H1 (cell line): ENCODE measurements at regions not wholly inside any gene's neighbourhood (a gene's known extent, or its start where the extent isn't known, plus 50 kb on each side); places are given as distances from the start of the nearest gene placed in this dataset.

Experiments
- CTCF ChIA-PET: fragments of 300-600 bp; sonication (Branson Sonifier 250); formaldehyde crosslinking; loops from one replicate; lab custom pipeline; 2021; ENCODE audit not compliant: partially characterized antibody; lab: Charles Lee
- POLR2A ChIA-PET: fragments of 300-600 bp; sonication (Branson Sonifier 250); formaldehyde crosslinking; loops from one replicate; lab custom pipeline; 2021; ENCODE audit warnings: inconsistent platforms; ENCODE audit not compliant: partially characterized antibody; lab: Charles Lee
- DNase-seq, 2 experiments: peaks; one replicate each; pipeline versions ENCODE4 v3.0.0 to v3.0.0-alpha.2; 2010 to 2022; ENCODE audit warnings: low spot score in 2 of 2, low read depth in 1 of 2, mixed read lengths in 1 of 2
- FAIRE-seq: peaks from 2 replicates; lab custom pipeline; 2011; peaks lifted over from hg19 to GRCh38; lab: Jason Lieb, UNC
- H2AFZ ChIP-seq: 2 replicates; pipeline ENCODE4 v1.8.1; 2012; ENCODE audit warnings: low read length, inconsistent platforms
- H2AK5ac ChIP-seq: 2 replicates; pipeline ENCODE4 v1.6.1; 2013; ENCODE audit warnings: low read depth, low read length
- H2BK120ac ChIP-seq: replicated peaks from 2 replicates; pipeline ENCODE3; 2013; ENCODE audit warnings: low read depth, low read length, inconsistent platforms
- H2BK12ac ChIP-seq: 2 replicates; pipeline ENCODE4 v1.6.1; 2013; ENCODE audit warnings: low read depth, low read length
- H2BK15ac ChIP-seq: 2 replicates; pipeline ENCODE4 v1.6.1; 2013; ENCODE audit warnings: low read length
- H2BK20ac ChIP-seq: 2 replicates; pipeline ENCODE4 v1.6.1; 2013; ENCODE audit warnings: low read length
- H2BK5ac ChIP-seq: 2 replicates; pipeline ENCODE4 v1.6.1; 2013; ENCODE audit warnings: low read depth, low read length
- H3K14ac ChIP-seq: 2 replicates; pipeline ENCODE4 v1.6.1; 2013; ENCODE audit warnings: inconsistent platforms; ENCODE audit not compliant: insufficient read length
- H3K18ac ChIP-seq: 2 replicates; pipeline ENCODE4 v1.6.1; 2013; ENCODE audit warnings: low read length; ENCODE audit errors: extremely low read depth
- H3K23ac ChIP-seq: 2 replicates; pipeline ENCODE4 v1.6.1; 2013; ENCODE audit warnings: inconsistent platforms; ENCODE audit not compliant: insufficient read length
- H3K23me2 ChIP-seq: 2 replicates; pipeline ENCODE4 v1.6.1; 2013; ENCODE audit warnings: low read depth, low read length
- H3K27ac ChIP-seq: 2 replicates; pipeline ENCODE4 v1.6.1; 2011; ENCODE audit warnings: low read depth, low read length, inconsistent platforms
- H3K27me3 ChIP-seq, 4 experiments: replicated peaks in 1 of 4; 1 replicate in 1 of 4; 2 replicates in 3 of 4; pipeline versions ENCODE4 v1.6.1 to v1.8.1; 2011 to 2013; ENCODE audit warnings: low read length in 3 of 4, mild to moderate bottlenecking in 3 of 4, inconsistent platforms in 2 of 4, mixed read lengths in 2 of 4, moderate library complexity in 1 of 4; ENCODE audit not compliant: control insufficient read depth in 3 of 4, insufficient read depth in 3 of 4; ENCODE audit errors: extremely low read depth in 1 of 4
- H3K36me3 ChIP-seq, 4 experiments: 2 replicates each; pipeline versions ENCODE4 v1.6.1 to v1.8.1; 2011 to 2013; ENCODE audit warnings: mild to moderate bottlenecking in 4 of 4, low read length in 3 of 4, moderate library complexity in 2 of 4, control low read depth in 1 of 4, inconsistent platforms in 1 of 4; ENCODE audit not compliant: insufficient read depth in 4 of 4, control insufficient read depth in 2 of 4
- H3K4ac ChIP-seq: replicated peaks from 2 replicates; pipeline ENCODE3; 2013; ENCODE audit warnings: low read length, low read depth, mixed read lengths, inconsistent platforms; ENCODE audit not compliant: insufficient read length
- H3K4me1 ChIP-seq, 4 experiments: replicated peaks in 1 of 4; 1 replicate in 1 of 4; 2 replicates in 3 of 4; pipeline versions ENCODE4 v1.6.1 to v1.8.1; 2011 to 2013; ENCODE audit warnings: low read length in 3 of 4, inconsistent platforms in 2 of 4, mixed read lengths in 1 of 4; ENCODE audit not compliant: insufficient read depth in 4 of 4, control insufficient read depth in 3 of 4
- H3K4me2 ChIP-seq, 2 experiments: 2 replicates each; pipeline versions ENCODE4 v1.6.1 to v1.8.1; 2011 to 2013; ENCODE audit warnings: low read depth in 2 of 2, low read length in 2 of 2, control low read depth in 1 of 2, inconsistent platforms in 1 of 2, mild to moderate bottlenecking in 1 of 2; ENCODE audit not compliant: insufficient read depth in 1 of 2
- H3K4me3 ChIP-seq, 4 experiments: fragments of 200-600, 300-600 bp in 1 of 4; sonication (generic), shearing (Covaris generic), sonication (Bioruptor Twin) in 1 of 4; 2 replicates each; pipeline versions ENCODE4 v1.5.1 to v1.8.1; 2011 to 2016; ENCODE audit warnings: low read length in 4 of 4, low read depth in 3 of 4, control low read depth in 2 of 4, inconsistent platforms in 2 of 4, mild to moderate bottlenecking in 2 of 4, mixed read lengths in 1 of 4, moderate library complexity in 1 of 4; ENCODE audit not compliant: insufficient read depth in 2 of 4; ENCODE audit errors: extremely low read depth in 1 of 4
- H3K56ac ChIP-seq: replicated peaks from 2 replicates; pipeline ENCODE3; 2013; ENCODE audit warnings: low read depth, mild to moderate bottlenecking, mixed read lengths, low read length, inconsistent platforms; ENCODE audit not compliant: insufficient read length
- H3K79me1 ChIP-seq: 2 replicates; pipeline ENCODE4 v1.6.1; 2013; ENCODE audit warnings: low read depth, low read length, control low read depth
- H3K79me2 ChIP-seq, 2 experiments: 2 replicates each; pipeline versions ENCODE4 v1.6.1 to v1.8.1; 2012 to 2013; ENCODE audit warnings: low read length in 2 of 2, mild to moderate bottlenecking in 2 of 2, inconsistent platforms in 1 of 2; ENCODE audit not compliant: insufficient read depth in 2 of 2, control insufficient read depth in 1 of 2
- H3K9ac ChIP-seq, 4 experiments: replicated peaks in 1 of 4; 1 replicate in 1 of 4; 2 replicates in 3 of 4; pipeline versions ENCODE4 v1.6.1 to v1.8.1; 2011 to 2013; ENCODE audit warnings: low read depth in 3 of 4, low read length in 3 of 4, control low read depth in 2 of 4, mild to moderate bottlenecking in 2 of 4, moderate library complexity in 2 of 4, inconsistent platforms in 1 of 4; ENCODE audit errors: extremely low read depth in 1 of 4
- H3K9me3 ChIP-seq, 2 experiments: 2 replicates each; pipeline versions ENCODE4 v1.6.1 to v1.8.1; 2012 to 2013; ENCODE audit warnings: mild to moderate bottlenecking in 2 of 2, moderate library complexity in 2 of 2, control low read depth in 1 of 2, inconsistent platforms in 1 of 2, low read depth in 1 of 2, low read length in 1 of 2, mixed read lengths in 1 of 2; ENCODE audit not compliant: insufficient read depth in 2 of 2
- H4K20me1 ChIP-seq, 2 experiments: replicated peaks in 1 of 2; 2 replicates each; pipeline versions ENCODE3 to v1.8.1; 2011 to 2013; ENCODE audit warnings: inconsistent platforms in 2 of 2, low read length in 2 of 2, mild to moderate bottlenecking in 1 of 2; ENCODE audit not compliant: insufficient read depth in 2 of 2, control insufficient read depth in 1 of 2
- H4K5ac ChIP-seq: 2 replicates; pipeline ENCODE4 v1.6.1; 2013; ENCODE audit warnings: low read length, low read depth, mixed read lengths, inconsistent platforms; ENCODE audit not compliant: insufficient read length
- H4K8ac ChIP-seq: 2 replicates; pipeline ENCODE4 v1.8.0; 2013; ENCODE audit warnings: mild to moderate bottlenecking, moderate library complexity, low read length, inconsistent platforms; ENCODE audit not compliant: insufficient read depth; ENCODE audit errors: extremely low read depth
- H4K91ac ChIP-seq: replicated peaks from 2 replicates; pipeline ENCODE3; 2013; ENCODE audit warnings: low read length, mixed read lengths, inconsistent platforms; ENCODE audit not compliant: insufficient read length
- CHD1 ChIP-seq: IDR thresholded peaks from 2 replicates; pipeline ENCODE4 v1.6.1; 2012; ENCODE audit warnings: low read depth, low read length, improper control_type of control experiment
- CREB1 ChIP-seq: IDR thresholded peaks from 2 replicates; pipeline ENCODE4 v1.6.1; 2012; ENCODE audit warnings: inconsistent platforms
- CTBP2 ChIP-seq: IDR thresholded peaks from 2 replicates; pipeline ENCODE4 v1.7.0; 2011; ENCODE audit warnings: borderline replicate concordance, mild to moderate bottlenecking, moderate library complexity, mixed read lengths, low read length; ENCODE audit not compliant: insufficient read depth, insufficient read length
- HDAC2 ChIP-seq, 2 experiments: fragments of 300-600 bp in 1 of 2; sonication (generic) in 1 of 2; IDR thresholded peaks; 2 replicates each; pipeline ENCODE4 v1.6.1; 2011 to 2012; ENCODE audit warnings: low read depth in 2 of 2, low read length in 2 of 2, mild to moderate bottlenecking in 2 of 2, moderate library complexity in 2 of 2, borderline replicate concordance in 1 of 2, inconsistent platforms in 1 of 2
- RNF2 ChIP-seq: fragments of 200-900, 300-1000 bp; sonication (generic); IDR thresholded peaks from 2 replicates; pipeline ENCODE4 v1.7.1; 2016; ENCODE audit warnings: borderline replicate concordance, low read depth, mild to moderate bottlenecking, antibody characterized with exemption, low read length; ENCODE audit not compliant: poor library complexity, severe bottlenecking; ENCODE audit errors: missing control alignments
- TAF7 ChIP-seq: optimal IDR thresholded peaks from 2 replicates; pipeline ENCODE3; 2011; ENCODE audit warnings: low read depth, mild to moderate bottlenecking, inconsistent platforms, low read length, moderate library complexity, borderline replicate concordance
- TBP ChIP-seq: IDR thresholded peaks from 2 replicates; pipeline ENCODE4 v1.6.1; 2011; ENCODE audit warnings: low read depth, low read length, improper control_type of control experiment
- WGBS, 2 experiments: shearing (Covaris generic) in 1 of 2; methylation state at CpG; one replicate each; pipeline versions ENCODE4 v1.1.6 to v1.1.7; 2013 to 2015; ENCODE audit warnings: low lambda C conversion rate in 2 of 2, mixed read lengths in 2 of 2, inconsistent platforms in 1 of 2, low coverage in 1 of 2, missing lambda C conversion rate in 1 of 2; ENCODE audit not compliant: insufficient replicate concordance in 2 of 2, insufficient coverage in 1 of 2, insufficient read length in 1 of 2; ENCODE audit errors: extremely low coverage in 1 of 2, missing lambda C conversion rate in 1 of 2; 5-methylcytosine and 5-hydroxymethylcytosine counted together

GRCh38 chr6:45829873-45830272 is 185.8 kb downstream of the CLIC5 start:
- H4K20me1 ChIP-seq: no peaks in the 10 kb centered on the region
- no peak overlapping the region for H4K5ac ChIP-seq
- no peak overlapping the region for H3K56ac ChIP-seq
- H3K79me2 ChIP-seq: no peaks in the 10 kb centered on the region
- H2BK12ac ChIP-seq: no peak overlapping the region
- no peaks in the 10 kb centered on the region for H3K27me3 ChIP-seq
- no peak overlapping the region for H2AK5ac ChIP-seq
- no peak overlapping the region for H4K91ac ChIP-seq
- DNase-seq (no peak), FAIRE-seq (no peak)
- no peak overlapping the region for H3K23ac ChIP-seq
- no peak overlapping the region for H3K18ac ChIP-seq
- ChIA-PET POLR2A (no interaction called here), CTCF (interaction anchor here (1.3 kb wide), 1 partner anchor 1199 kb away, joined by 3 read pairs; no protein-coding TSS in a partner anchor)
- no peaks in the 10 kb centered on the region for H3K23me2 ChIP-seq
- TF ChIP-seq TAF7 (no peak), CREB1 (no peak), HDAC2 (IDR thresholded peaks at IDR 0.05; ENCODE audit: borderline replicate concordance in 1 of 2, low read depth in 2 of 2, low read length in 2 of 2) (no peak), CHD1 (no peak), RNF2 (no peak), CTBP2 (no peak), TBP (no peak)
- H3K4me2 ChIP-seq: no peak overlapping the region
- no peak overlapping the region for H3K9ac ChIP-seq
- no peaks in the 10 kb centered on the region for H3K79me1 ChIP-seq
- H2AFZ ChIP-seq: no peak overlapping the region
- H3K4me3 ChIP-seq: no peak overlapping the region
- no peaks in the 10 kb centered on the region for H3K36me3 ChIP-seq
- H3K27ac ChIP-seq: no peak overlapping the region
- no peak overlapping the region for H3K14ac ChIP-seq
- no peaks in the 10 kb centered on the region for H3K9me3 ChIP-seq
- no peak overlapping the region for H2BK20ac ChIP-seq
- no peak overlapping the region for H2BK15ac ChIP-seq
- no peak overlapping the region for H4K8ac ChIP-seq
- H3K4ac ChIP-seq: no peak overlapping the region
- H3K4me1 ChIP-seq: no peaks in the 10 kb centered on the region
- H2BK120ac ChIP-seq: no peak overlapping the region
- 92% methylated on average over 1 of the region's 1 CpG; no CpG with 5 or more reads in 1 of the 2 experiments for WGBS, 2 experiments
- no peak overlapping the region for H2BK5ac ChIP-seq
